ENCODE measurements at regions not wholly inside any gene's neighbourhood (a gene's known extent, or its start where the extent isn't known, plus 50 kb on each side); places are given as distances from the start of the nearest gene placed in this dataset.

- Histone ChIP-seq H3K27me3 (ENCODE audit: control insufficient read depth in 3 of 3, insufficient read depth in 3 of 3, low read length in 3 of 3) (no peaks in the 10 kb centered on the region), H3K4me3 (ENCODE audit: low read depth in 1 of 3, low read length in 3 of 3) (no peak overlapping the region), H3K9me3 (ENCODE audit: control insufficient read depth in 2 of 2, insufficient read depth in 1 of 2, low read depth in 1 of 2, low read length in 1 of 2) (peaks cover 1 to 18% of the 10 kb centered on the region in 2 donors), H3K4me1 (ENCODE audit: control insufficient read depth in 3 of 3, insufficient read depth in 2 of 3, low read depth in 1 of 3, low read length in 2 of 3) (no peaks in the 10 kb centered on the region), H3K36me3 (ENCODE audit: control insufficient read depth in 3 of 3, insufficient read depth in 2 of 3, low read depth in 1 of 3, low read length in 3 of 3) (no peaks in the 10 kb centered on the region), H3K27ac (ENCODE audit: low read depth in 1 of 3, low read length in 2 of 3) (no peak overlapping the region)
- DNase-seq (no peak), FAIRE-seq (no peak)
Measured at GRCh38 chr5:114822863-114823262, 346.8 kb downstream of the TRIM36 start.

DNA sequence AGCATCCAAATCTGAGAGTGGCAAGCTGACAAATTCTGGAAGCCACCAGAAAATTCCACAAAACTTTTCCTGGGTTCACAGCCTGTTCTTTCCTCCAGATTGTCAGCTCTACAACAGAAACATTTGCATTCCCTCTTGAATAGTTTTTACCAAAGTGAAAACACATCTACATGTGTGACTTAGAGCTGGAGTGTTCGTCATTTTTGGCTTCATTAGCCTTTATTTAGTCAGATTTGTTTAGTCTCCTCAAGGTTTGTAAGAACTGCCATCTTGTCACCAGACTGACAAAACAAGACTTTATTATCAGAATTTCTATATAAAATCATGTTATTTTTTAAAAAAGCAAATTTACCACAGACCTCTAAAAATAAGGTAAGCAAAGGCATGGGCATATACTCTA, 347.3 kb downstream of the TRIM36 start:
- no peaks in the 10 kb centered on the region for H3K4me1 ChIP-seq (ENCODE audit: control insufficient read depth in 3 of 3, insufficient read depth in 2 of 3, low read depth in 1 of 3, low read length in 2 of 3)
- H3K27me3 ChIP-seq (ENCODE audit: control insufficient read depth in 3 of 3, insufficient read depth in 3 of 3, low read length in 3 of 3) = no peaks in the 10 kb centered on the region
- DNase-seq (no peak), FAIRE-seq (no peak)
- H3K27ac ChIP-seq (ENCODE audit: low read depth in 1 of 3, low read length in 2 of 3) = no peak overlapping the region
- H3K9me3 ChIP-seq (ENCODE audit: control insufficient read depth in 2 of 2, insufficient read depth in 1 of 2, low read depth in 1 of 2, low read length in 1 of 2) = peaks cover 1 to 18% of the 10 kb centered on the region in 2 donors
- no peak overlapping the region for H3K4me3 ChIP-seq (ENCODE audit: low read depth in 1 of 3, low read length in 3 of 3)
- no peaks in the 10 kb centered on the region for H3K36me3 ChIP-seq (ENCODE audit: control insufficient read depth in 3 of 3, insufficient read depth in 2 of 3, low read depth in 1 of 3, low read length in 3 of 3)
- WGBS, 3 donors = 38 to 54% (median 52%) methylated on average over 1 of the region's 1 CpG

GRCh38 chr5:114790403-114790792, 379.3 kb downstream of the TRIM36 start:
- no peak overlapping the region for H3K27ac ChIP-seq (ENCODE audit: low read depth in 1 of 3, low read length in 2 of 3)
- FAIRE-seq (no peak), DNase-seq (no peak)
- H3K4me3 ChIP-seq (ENCODE audit: low read depth in 1 of 3, low read length in 3 of 3) = no peak overlapping the region
- H3K27me3 ChIP-seq (ENCODE audit: control insufficient read depth in 3 of 3, insufficient read depth in 3 of 3, low read length in 3 of 3) = no peaks in the 10 kb centered on the region
- H3K36me3 ChIP-seq (ENCODE audit: control insufficient read depth in 3 of 3, insufficient read depth in 2 of 3, low read depth in 1 of 3, low read length in 3 of 3) = no peaks in the 10 kb centered on the region
- H3K9me3 ChIP-seq (ENCODE audit: control insufficient read depth in 2 of 2, insufficient read depth in 1 of 2, low read depth in 1 of 2, low read length in 1 of 2) = no peaks in the 10 kb centered on the region
- WGBS, 3 donors = 60 to 70% (median 62%) methylated on average over 2 of the region's 2 CpGs
- no peaks in the 10 kb centered on the region for H3K4me1 ChIP-seq (ENCODE audit: control insufficient read depth in 3 of 3, insufficient read depth in 2 of 3, low read depth in 1 of 3, low read length in 2 of 3)

- Histone ChIP-seq H3K27ac (ENCODE audit: low read depth in 1 of 3, low read length in 2 of 3) (no peak overlapping the region), H3K36me3 (ENCODE audit: control insufficient read depth in 3 of 3, insufficient read depth in 2 of 3, low read depth in 1 of 3, low read length in 3 of 3) (no peaks in the 10 kb centered on the region), H3K4me3 (ENCODE audit: low read depth in 1 of 3, low read length in 3 of 3) (no peak overlapping the region), H3K4me1 (ENCODE audit: control insufficient read depth in 3 of 3, insufficient read depth in 2 of 3, low read depth in 1 of 3, low read length in 2 of 3) (no peaks in the 10 kb centered on the region), H3K9me3 (ENCODE audit: control insufficient read depth in 2 of 2, insufficient read depth in 1 of 2, low read depth in 1 of 2, low read length in 1 of 2) (no peaks in the 10 kb centered on the region), H3K27me3 (ENCODE audit: control insufficient read depth in 3 of 3, insufficient read depth in 3 of 3, low read length in 3 of 3) (no peaks in the 10 kb centered on the region)
- no peak for FAIRE-seq
- WGBS, 3 donors = 32 to 43% (median 35%) methylated on average over 4 of the region's 4 CpGs
- DNase-seq = no peak
Measured at GRCh38 chr5:114789773-114790402, 379.8 kb downstream of the TRIM36 start.

GRCh38 chr5:114782869-114783268, 386.8 kb downstream of the TRIM36 start:
- Histone ChIP-seq H3K9me3 (ENCODE audit: control insufficient read depth in 2 of 2, insufficient read depth in 1 of 2, low read depth in 1 of 2, low read length in 1 of 2) (peaks cover 0 to 3% of the 10 kb centered on the region in 2 donors), H3K36me3 (ENCODE audit: control insufficient read depth in 3 of 3, insufficient read depth in 2 of 3, low read depth in 1 of 3, low read length in 3 of 3) (no peaks in the 10 kb centered on the region), H3K27ac (ENCODE audit: low read depth in 1 of 3, low read length in 2 of 3) (no peak overlapping the region), H3K4me3 (ENCODE audit: low read depth in 1 of 3, low read length in 3 of 3) (no peak overlapping the region), H3K27me3 (ENCODE audit: control insufficient read depth in 3 of 3, insufficient read depth in 3 of 3, low read length in 3 of 3) (no peaks in the 10 kb centered on the region), H3K4me1 (ENCODE audit: control insufficient read depth in 3 of 3, insufficient read depth in 2 of 3, low read depth in 1 of 3, low read length in 2 of 3) (no peaks in the 10 kb centered on the region)
- DNase-seq = no peak
- 70 to 79% (median 76%) methylated on average over 8 of the region's 8 CpGs for WGBS, 3 donors
- no peak for FAIRE-seq

DNA sequence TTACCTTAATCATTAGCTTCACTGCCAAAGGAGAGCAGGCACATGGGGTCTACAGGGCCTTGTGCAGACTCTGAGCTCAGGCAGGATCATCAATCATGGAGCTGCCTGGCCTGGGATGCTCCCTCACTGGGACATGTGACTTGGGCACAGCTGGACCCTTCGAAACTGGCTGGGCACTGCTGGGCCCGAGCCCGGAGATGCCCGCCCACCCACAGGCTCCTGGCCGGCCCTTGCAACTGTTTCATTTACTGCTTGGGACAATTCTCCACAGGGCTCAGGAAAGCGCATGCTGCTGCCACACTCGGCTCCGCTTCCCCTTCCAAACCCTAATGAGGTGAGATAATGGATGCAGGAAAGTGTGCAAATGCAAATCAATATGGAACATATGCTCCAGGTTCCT, 387.5 kb downstream of the TRIM36 start:
- H3K4me3 ChIP-seq (ENCODE audit: low read depth in 1 of 3, low read length in 3 of 3) = no peak overlapping the region
- no peak overlapping the region for H3K27ac ChIP-seq (ENCODE audit: low read depth in 1 of 3, low read length in 2 of 3)
- no peaks in the 10 kb centered on the region for H3K27me3 ChIP-seq (ENCODE audit: control insufficient read depth in 3 of 3, insufficient read depth in 3 of 3, low read length in 3 of 3)
- no peak for DNase-seq
- H3K36me3 ChIP-seq (ENCODE audit: control insufficient read depth in 3 of 3, insufficient read depth in 2 of 3, low read depth in 1 of 3, low read length in 3 of 3) = no peaks in the 10 kb centered on the region
- no peak for FAIRE-seq
- peaks cover 0 to 3% of the 10 kb centered on the region in 2 donors for H3K9me3 ChIP-seq (ENCODE audit: control insufficient read depth in 2 of 2, insufficient read depth in 1 of 2, low read depth in 1 of 2, low read length in 1 of 2)
- WGBS, 3 donors = 84 to 96% (median 89%) methylated on average over 8 of the region's 8 CpGs
- H3K4me1 ChIP-seq (ENCODE audit: control insufficient read depth in 3 of 3, insufficient read depth in 2 of 3, low read depth in 1 of 3, low read length in 2 of 3) = no peaks in the 10 kb centered on the region

DNA sequence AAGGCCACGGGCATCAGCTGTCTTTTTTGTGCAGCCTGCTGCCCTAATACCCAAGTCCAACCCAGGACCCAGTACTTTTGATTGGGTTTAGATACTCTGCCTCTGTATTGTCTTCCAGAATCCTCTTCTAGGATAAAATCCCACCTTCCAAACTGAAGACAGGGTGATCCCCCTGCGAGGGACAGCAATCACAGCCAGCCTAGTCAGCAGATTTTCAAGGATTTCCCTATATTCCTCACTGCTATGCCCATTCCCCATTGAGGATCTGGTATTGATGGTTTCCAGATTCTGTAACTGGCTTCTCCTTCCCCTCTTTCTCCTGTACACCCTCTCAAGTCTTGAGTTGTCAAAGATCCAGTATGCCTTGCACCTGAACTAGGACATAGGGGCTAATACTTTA, 389.4 kb downstream of the TRIM36 start:
- Histone ChIP-seq H3K36me3 (ENCODE audit: control insufficient read depth in 3 of 3, insufficient read depth in 2 of 3, low read depth in 1 of 3, low read length in 3 of 3) (no peaks in the 10 kb centered on the region), H3K27ac (ENCODE audit: low read depth in 1 of 3, low read length in 2 of 3) (no peak overlapping the region), H3K4me1 (ENCODE audit: control insufficient read depth in 3 of 3, insufficient read depth in 2 of 3, low read depth in 1 of 3, low read length in 2 of 3) (no peaks in the 10 kb centered on the region), H3K27me3 (ENCODE audit: control insufficient read depth in 3 of 3, insufficient read depth in 3 of 3, low read length in 3 of 3) (no peaks in the 10 kb centered on the region), H3K4me3 (ENCODE audit: low read depth in 1 of 3, low read length in 3 of 3) (no peak overlapping the region), H3K9me3 (ENCODE audit: control insufficient read depth in 2 of 2, insufficient read depth in 1 of 2, low read depth in 1 of 2, low read length in 1 of 2) (peaks cover 0 to 3% of the 10 kb centered on the region in 2 donors)
- 48 to 76% (median 62%) methylated on average over 2 of the region's 2 CpGs for WGBS, 3 donors
- FAIRE-seq (no peak), DNase-seq (no peak)

GRCh38 chr5:114744406-114744805, 382.5 kb downstream of the KCNN2 start:
- Histone ChIP-seq H3K27ac (ENCODE audit: low read depth in 1 of 3, low read length in 2 of 3) (no peak overlapping the region), H3K27me3 (ENCODE audit: control insufficient read depth in 3 of 3, insufficient read depth in 3 of 3, low read length in 3 of 3) (no peaks in the 10 kb centered on the region), H3K4me3 (ENCODE audit: low read depth in 1 of 3, low read length in 3 of 3) (no peak overlapping the region), H3K9me3 (ENCODE audit: control insufficient read depth in 2 of 2, insufficient read depth in 1 of 2, low read depth in 1 of 2, low read length in 1 of 2) (no peaks in the 10 kb centered on the region), H3K36me3 (ENCODE audit: control insufficient read depth in 3 of 3, insufficient read depth in 2 of 3, low read depth in 1 of 3, low read length in 3 of 3) (no peaks in the 10 kb centered on the region), H3K4me1 (ENCODE audit: control insufficient read depth in 3 of 3, insufficient read depth in 2 of 3, low read depth in 1 of 3, low read length in 2 of 3) (no peaks in the 10 kb centered on the region)
- FAIRE-seq (no peak), DNase-seq (no peak)
- WGBS, 3 donors = 61 to 78% (median 74%) methylated on average over 3 of the region's 3 CpGs

- no peak for DNase-seq
- Histone ChIP-seq H3K4me3 (ENCODE audit: low read depth in 1 of 3, low read length in 3 of 3) (no peak overlapping the region), H3K27me3 (ENCODE audit: control insufficient read depth in 3 of 3, insufficient read depth in 3 of 3, low read length in 3 of 3) (no peaks in the 10 kb centered on the region), H3K36me3 (ENCODE audit: control insufficient read depth in 3 of 3, insufficient read depth in 2 of 3, low read depth in 1 of 3, low read length in 3 of 3) (no peaks in the 10 kb centered on the region), H3K27ac (ENCODE audit: low read depth in 1 of 3, low read length in 2 of 3) (no peak overlapping the region), H3K9me3 (ENCODE audit: control insufficient read depth in 2 of 2, insufficient read depth in 1 of 2, low read depth in 1 of 2, low read length in 1 of 2) (no peaks in the 10 kb centered on the region), H3K4me1 (ENCODE audit: control insufficient read depth in 3 of 3, insufficient read depth in 2 of 3, low read depth in 1 of 3, low read length in 2 of 3) (no peaks in the 10 kb centered on the region)
- whole genome bisulfite sequencing, 3 donors = 74 to 84% (median 82%) methylated on average over 1 of the region's 1 CpG
- no peak for FAIRE-seq
Measured at GRCh38 chr5:114734238-114734637, 372.4 kb downstream of the KCNN2 start.

Data from small intestine (tissue), 7 donors.